ENCODE measurements at regions not wholly inside any gene's neighbourhood (a gene's known extent, or its start where the extent isn't known, plus 50 kb on each side); places are given as distances from the start of the nearest gene placed in this dataset.

GRCh38 chr3:148235566-148235965, 462.1 kb upstream of the AGTR1 start:
- DNase-seq: no peak

DNA sequence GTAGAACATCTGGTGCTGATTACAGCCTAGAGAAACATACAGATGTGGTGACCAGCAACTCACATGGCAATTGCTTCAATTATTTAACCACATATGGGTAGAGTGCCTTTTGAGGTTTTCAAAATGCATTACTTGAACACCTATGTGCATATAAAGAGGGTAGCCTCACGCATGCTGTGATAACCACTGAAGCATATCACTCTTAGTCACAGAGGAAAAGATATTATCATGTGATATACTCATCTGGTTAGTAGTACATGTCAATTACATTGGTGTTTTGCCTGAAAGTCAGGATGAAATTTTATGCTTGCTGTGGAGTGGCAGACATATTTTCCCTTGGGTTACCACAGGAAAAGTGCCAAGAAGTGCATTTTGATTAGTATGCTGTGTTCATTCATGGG, 459.3 kb upstream of the AGTR1 start:
- DNase-seq: no peak

DNA sequence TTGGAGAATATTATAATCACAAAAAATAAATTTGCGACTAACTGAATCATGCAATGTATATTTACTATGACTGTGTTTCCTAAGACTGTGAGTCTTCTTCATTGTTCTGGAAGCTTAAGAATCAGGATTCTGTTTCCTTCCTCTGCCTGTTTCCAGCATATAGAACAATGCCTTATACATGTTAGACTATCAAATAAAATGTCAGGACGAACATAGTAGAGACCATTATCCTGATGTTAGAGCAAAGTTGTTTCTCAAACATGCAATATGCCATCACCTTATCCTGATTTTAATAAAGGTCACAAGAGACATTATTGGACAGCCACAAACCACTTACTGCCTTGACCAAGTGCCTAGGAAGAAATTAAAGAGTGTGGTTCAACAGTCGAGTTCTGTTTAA, 457.4 kb upstream of the AGTR1 start:
- no peak for DNase-seq

- no peak for DNase-seq
Observed at GRCh38 chr3:148243609-148244008, 454.1 kb upstream of the AGTR1 start.

DNA sequence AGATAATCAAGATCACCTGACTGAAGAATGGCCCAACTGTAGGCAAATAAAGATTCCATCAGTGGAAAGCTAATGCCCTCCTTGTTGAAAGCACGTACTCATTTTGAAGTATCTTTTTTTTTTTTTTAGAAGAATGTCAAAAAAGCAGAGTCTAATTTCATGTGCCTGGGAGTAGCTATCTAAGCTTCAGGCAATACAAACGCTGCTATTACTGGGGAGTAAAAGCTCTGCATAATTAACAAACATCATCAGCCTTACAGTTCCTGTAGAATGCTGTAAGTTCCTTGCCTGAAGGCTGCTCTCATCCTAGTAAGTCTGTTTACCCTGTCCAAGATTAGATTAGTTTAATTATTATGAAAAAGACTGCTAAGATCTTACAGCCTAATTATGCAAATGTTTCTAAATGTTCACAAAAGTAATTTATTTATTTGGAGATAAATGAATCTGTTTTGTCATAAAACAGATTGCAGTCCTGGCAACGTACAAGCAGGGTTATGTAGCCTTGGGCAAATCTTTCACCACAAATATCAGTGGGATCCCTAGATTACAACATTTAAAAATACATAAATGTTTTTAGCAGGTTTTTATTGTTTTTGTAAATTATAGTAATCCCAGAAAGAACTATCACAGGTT, 451.3 kb upstream of the AGTR1 start:
- no peak for DNase-seq

GRCh38 chr3:148253713-148254112, 444.0 kb upstream of the AGTR1 start:
- DNase-seq: no peak

DNA sequence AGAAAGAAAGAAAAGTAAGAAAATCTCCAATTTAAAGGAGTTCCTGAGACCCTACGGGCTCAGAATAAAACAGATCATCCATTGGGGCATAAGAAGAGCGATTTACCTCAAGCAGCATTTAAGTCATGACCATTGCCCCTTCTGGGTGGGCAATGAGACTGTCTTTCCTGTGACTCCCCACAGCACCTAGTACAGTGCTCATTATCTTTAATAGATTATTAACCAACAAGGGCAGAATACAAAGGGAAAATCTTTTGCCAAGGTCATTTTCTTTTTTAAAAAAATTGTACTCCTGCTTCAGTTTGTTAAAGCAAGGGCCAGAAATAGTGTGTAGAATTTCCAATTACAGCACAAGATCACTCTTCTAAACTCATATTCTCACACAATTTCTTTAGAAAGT, 443.3 kb upstream of the AGTR1 start:
- no peak for DNase-seq

DNA sequence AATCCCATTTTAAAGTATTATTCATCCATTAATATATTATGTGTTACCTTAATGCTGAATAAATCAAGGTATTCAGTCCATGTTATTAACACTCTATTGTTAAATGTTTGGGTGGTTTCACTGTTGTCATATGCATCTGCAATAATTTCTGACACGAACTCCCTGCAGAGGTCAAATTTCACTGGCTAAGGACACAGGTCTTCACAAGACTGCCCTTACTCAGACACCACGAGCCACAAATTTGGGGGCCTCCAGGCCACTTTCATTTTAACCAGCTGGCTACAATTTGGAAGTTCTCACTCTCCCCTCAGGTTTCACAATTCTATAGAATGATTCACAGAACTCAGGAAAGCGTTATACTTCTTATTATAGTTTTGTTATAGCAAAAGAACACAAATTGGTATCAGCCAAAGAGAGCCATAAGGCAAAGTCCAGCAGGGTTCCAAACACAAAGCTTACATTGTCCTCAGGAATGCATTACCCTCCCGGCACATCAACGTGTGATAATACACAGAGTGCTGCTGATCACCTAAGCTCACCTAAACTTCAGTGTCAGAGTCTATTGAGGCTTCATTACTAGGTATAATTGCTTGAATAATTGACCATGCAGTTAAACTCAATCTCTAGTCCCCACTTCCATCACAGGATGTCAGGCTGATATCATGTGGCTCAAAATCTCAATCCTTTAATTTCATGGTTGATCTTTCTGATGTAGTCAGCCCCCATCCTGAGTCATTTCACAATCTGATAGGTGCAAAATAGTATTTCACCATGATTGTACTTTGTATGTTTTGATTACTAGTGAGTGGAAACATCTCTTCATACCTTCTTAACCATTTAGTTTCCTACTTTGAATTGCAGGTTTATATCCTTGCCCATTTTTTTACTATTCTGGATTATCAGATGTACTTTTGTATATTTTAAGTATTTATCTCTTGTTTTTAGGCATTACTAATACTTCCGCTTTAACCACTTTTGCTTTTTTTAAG, 441.4 kb upstream of the AGTR1 start:
- DNase-seq: no peak

DNA sequence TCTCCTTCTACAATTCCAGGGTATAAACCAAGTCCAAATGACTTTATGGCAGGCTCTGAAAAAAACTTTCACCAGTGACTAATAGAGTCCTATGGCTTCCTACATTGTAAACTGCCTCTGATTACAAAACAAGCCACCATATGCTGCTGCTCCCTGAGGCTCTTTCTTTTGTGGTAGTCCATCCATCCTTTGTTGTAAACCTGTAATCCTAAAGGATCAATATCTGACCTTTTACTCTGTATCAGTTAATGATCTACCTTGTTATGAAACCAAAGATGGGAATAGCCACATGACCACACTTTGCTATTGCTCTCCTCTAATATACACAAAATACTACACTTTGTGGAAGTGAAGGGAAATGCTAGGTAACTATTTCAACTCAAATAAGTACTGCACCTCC, 434.7 kb upstream of the AGTR1 start:
- DNase-seq: no peak

DNA sequence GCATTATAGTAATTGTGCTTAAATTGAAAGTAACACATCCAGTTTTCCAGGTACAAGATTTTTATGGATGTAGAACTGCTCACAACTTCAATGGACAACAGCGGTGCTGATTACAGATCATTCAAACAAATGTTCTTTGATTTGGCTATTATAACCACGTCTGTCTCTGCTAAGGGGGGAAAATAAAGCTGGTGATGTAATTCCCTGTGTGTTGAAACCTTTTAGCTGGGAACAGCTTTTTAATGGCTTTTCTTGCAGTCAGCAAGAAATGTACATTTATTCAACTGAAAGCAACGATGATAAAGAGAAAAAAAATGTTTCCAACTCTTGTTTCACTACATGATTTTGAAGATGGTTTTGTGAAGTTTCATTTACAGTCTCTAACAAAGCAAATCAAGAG, 431.9 kb upstream of the AGTR1 start:
- no peak for DNase-seq

- DNase-seq: no peak
Observed at GRCh38 chr3:148266341-148266740, 431.4 kb upstream of the AGTR1 start.

DNA sequence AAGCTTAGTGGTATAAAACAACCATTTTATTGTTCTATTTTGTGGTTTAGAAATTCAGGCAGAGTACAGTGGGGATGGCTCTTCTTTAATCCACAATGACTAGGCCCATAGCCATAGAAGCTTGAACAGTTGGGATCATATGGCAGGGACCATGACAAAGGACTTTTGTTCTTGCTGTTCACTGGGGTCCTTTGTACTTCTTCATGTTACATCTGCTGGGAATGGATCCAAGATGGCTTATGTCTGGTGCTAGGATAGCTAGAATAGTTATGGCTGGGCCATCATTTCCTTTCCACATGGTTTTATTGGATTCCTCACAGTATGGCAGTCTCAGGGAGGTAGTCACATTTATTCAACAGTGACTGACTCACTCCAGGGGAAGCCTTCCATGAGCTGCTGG, 427.9 kb upstream of the AGTR1 start:
- no peak for DNase-seq

DNA sequence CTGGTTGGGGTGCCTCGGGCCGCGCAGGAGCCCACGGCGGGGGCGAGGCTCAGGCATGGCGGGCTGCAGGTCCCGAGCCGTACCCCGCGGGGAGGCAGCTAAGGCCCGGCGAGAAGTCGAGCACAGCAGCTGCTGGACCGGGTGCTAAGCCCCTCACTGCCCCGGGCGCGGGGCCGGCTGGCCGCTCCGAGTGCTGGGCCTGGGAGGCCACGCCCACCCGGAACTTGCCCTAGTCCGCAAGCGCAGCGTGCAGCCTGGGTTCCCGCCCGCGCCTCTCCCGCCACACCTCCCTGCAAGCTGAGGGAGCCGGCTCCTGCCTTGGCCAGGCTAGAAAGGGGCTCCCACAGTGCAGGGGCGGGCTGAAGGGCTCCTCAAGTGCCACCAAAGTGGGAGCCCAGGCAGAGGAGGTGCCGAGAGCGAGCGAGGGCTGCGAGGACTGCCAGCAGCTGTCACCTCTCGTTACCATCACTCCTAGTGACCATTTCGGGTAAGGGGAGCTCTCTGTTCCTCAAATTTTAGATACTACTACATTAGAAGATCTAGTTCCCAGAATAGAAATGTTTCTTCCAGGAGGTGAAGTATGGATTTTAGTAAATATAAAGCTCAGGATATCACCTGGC, 417.0 kb upstream of the AGTR1 start:
- DNase-seq: no peak

- no peak for DNase-seq
Observed at GRCh38 chr3:148289159-148289558, 408.5 kb upstream of the AGTR1 start.

DNA sequence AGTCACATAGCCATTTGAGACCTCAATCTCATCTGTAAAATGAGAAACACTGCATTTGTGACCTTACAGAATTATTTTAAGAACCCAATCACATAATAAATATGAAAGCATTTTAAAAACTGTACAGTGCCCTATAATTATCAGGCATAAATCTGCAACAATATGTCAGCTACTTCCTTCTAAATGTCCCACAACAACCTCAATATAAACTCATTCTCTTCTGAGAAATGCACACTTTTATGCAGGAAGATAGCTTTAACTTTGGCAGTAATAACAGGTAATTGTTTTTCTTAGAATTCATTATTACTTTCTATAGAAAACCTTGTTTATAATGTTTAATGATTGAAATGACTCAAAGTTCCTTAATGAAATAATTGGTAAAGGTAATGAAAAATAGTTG, 400.7 kb upstream of the AGTR1 start:
- no peak for DNase-seq

GRCh38 chr3:148307443-148307843, 390.3 kb upstream of the AGTR1 start:
- no peak for DNase-seq

GRCh38 chr3:148309390-148310035, 388.2 kb upstream of the AGTR1 start:
- DNase-seq: no peak

- DNase-seq: no peak
Observed at GRCh38 chr3:148315756-148316155, 381.9 kb upstream of the AGTR1 start.

DNA sequence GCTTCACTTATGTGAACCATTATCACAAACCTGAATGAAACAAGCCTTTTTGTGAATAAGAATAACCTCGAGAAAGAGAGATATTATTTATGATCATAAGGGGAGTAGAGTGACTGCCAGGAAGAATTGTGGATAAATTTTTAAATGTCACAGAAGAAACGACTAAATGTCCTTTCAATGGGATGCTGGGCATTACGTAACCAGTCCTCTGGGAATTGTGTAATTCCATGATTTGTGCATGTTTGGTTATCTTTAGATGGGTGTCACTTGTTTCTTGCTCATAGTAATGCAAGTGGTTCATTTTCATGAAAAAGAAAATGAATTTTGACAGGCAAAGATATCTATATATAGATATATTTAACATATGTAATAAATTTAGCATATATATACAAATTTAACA, 379.5 kb upstream of the AGTR1 start:
- DNase-seq: no peak

DNA sequence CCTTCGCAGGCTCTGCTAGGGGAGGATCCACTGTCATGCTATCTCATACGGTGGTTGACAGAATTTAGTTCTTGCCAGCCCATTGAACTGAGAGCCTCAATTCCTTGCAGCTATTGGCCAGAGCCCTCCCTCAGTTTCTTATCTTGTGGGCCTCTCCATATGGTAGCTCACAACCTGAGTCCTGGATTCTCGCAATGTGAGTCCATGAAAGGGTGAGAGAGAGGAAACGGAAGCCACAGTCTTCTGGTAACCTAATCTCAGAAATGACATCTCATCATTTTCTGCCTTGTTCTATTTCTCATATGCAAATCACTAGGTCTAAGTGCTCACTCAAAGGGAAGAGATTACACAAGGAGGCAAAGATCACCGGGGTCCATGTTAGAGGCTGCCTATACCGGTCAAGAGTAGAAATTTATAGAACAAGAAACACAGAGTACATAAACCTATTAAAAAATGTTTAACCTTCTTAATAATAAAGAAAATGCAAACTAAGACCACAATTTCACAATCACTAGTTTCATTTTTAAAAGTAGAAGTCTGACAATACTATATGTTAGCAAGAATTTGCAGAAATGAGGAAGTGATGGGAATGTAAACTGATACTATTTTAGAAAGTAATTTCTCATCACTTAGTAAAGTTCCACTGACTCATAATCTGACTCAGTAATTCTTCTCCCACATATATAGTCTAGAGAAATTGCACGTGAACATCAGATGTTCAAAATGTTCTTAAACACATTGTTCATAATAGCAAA, 378.4 kb upstream of the AGTR1 start:
- DNase-seq: no peak

- no peak for DNase-seq
Observed at GRCh38 chr3:148319960-148320359, 377.7 kb upstream of the AGTR1 start.

DNA sequence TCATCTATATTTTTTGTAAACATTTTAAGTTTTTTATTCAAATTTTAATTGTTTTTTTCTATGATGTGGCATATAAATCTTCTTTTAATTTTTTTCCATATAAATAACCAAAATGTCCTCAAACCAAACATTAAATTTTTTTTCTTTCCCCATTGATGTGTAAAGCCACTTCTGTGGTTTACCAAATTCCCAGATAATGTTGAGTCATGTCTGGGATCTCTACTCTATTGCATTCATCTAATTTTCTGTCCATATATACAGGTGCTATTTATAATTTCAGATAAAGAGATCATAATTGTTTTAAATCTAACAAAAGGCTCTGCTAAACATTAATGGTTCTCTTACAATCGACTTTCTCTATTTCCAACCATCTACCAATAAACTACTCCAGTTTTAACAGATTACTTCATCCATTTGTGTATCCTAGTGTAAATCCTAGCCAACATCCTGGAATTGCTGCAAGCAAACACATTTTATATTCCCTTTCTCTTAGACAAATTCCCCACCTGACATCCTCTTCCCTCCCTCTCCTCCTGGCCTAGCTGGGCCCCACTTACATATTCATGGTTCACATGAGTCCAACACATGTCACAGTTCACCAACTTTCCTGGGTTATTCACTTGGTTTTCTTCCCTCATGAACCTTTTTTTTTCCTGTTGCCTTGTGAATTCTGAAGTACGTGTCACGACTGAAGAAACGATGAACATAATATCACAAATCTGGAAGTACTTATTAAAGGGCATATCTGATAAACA, 368.0 kb upstream of the AGTR1 start:
- DNase-seq: no peak
